Prostate gland (tissue), 2 donors: ENCODE measurements at regions not wholly inside any gene's neighbourhood (a gene's known extent, or its start where the extent isn't known, plus 50 kb on each side); places are given as distances from the start of the nearest gene placed in this dataset.

Source experiments
- DNase-seq: peaks from one replicate; pipeline ENCODE4 v3.0.0-alpha.2; 2019; ENCODE audit warnings: low spot score
- H3K27ac ChIP-seq, 2 donors: fragments of 200-600 bp; sonication (generic); 2 replicates each; pipeline ENCODE4 v1.5.1; 2017 to 2019
- H3K27me3 ChIP-seq: fragments of 200-600 bp; sonication (generic); replicated peaks from 2 replicates; pipeline ENCODE4 v1.5.1; 2019; ENCODE audit not compliant: insufficient read depth
- H3K36me3 ChIP-seq, 2 donors: fragments of 200-600 bp; sonication (generic); 1 replicate in 1 of 2; 2 replicates in 1 of 2; pipeline versions ENCODE4 v1.5.1 to v1.8.1; 2017 to 2019
- H3K4me1 ChIP-seq: fragments of 200-600 bp; sonication (generic); replicated peaks from 2 replicates; pipeline ENCODE4 v1.5.1; 2019
- H3K4me3 ChIP-seq, 2 donors: fragments of 200-600 bp; sonication (generic); 2 replicates each; pipeline ENCODE4 v1.5.1; 2017 to 2019
- H3K9me3 ChIP-seq: fragments of 200-600 bp; sonication (generic); 2 replicates; pipeline ENCODE4 v1.5.1; 2017
- POLR2A ChIP-seq: fragments of 450-650 bp; IDR thresholded peaks from one replicate; pipeline ENCODE4 v1.6.1; 2016; ENCODE audit warnings: antibody characterized with exemption, mild to moderate bottlenecking
- POLR2AphosphoS5 ChIP-seq: sonication (generic); formaldehyde crosslinking; IDR thresholded peaks from one replicate; pipeline ENCODE4 v1.6.1; 2017; ENCODE audit warnings: antibody characterized with exemption
- WGBS: methylation state at CpG from one replicate; pipeline ENCODE4 v1.1.5; 2018; 5-methylcytosine and 5-hydroxymethylcytosine counted together
- intact Hi-C: fragments of 100-400 bp; cut with DNase I; formaldehyde crosslinking; loops from one replicate; pipeline ENCODE4 v1.14.2; 2022
- TF ChIP-seq, protein P1 (sequence below), 4 experiments: fragments of 200-600 bp in 2 of 4; fragments of 450-650 bp in 2 of 4; sonication (generic) in 2 of 4; IDR thresholded peaks; 1 replicate in 3 of 4; 2 replicates in 1 of 4; pipeline ENCODE4 v1.5.1; 2016 to 2019; ENCODE audit warnings: antibody characterized with exemption in 4 of 4, mild to moderate bottlenecking in 2 of 4, moderate library complexity in 2 of 4

GRCh38 chr21:35482933-35483662 is 434.0 kb upstream of the RUNX1 start:
- Histone ChIP-seq H3K4me1 (no peaks in the 10 kb centered on the region), H3K9me3 (no peaks in the 10 kb centered on the region), H3K27ac (no peak overlapping the region), H3K4me3 (no peak overlapping the region), H3K36me3 (no peaks in the 10 kb centered on the region), H3K27me3 (no peaks in the 10 kb centered on the region)
- WGBS, result 67% methylated on average over 3 of the region's 3 CpGs
- TF ChIP-seq POLR2AphosphoS5, result no peak
- TF ChIP-seq, protein P1, sequence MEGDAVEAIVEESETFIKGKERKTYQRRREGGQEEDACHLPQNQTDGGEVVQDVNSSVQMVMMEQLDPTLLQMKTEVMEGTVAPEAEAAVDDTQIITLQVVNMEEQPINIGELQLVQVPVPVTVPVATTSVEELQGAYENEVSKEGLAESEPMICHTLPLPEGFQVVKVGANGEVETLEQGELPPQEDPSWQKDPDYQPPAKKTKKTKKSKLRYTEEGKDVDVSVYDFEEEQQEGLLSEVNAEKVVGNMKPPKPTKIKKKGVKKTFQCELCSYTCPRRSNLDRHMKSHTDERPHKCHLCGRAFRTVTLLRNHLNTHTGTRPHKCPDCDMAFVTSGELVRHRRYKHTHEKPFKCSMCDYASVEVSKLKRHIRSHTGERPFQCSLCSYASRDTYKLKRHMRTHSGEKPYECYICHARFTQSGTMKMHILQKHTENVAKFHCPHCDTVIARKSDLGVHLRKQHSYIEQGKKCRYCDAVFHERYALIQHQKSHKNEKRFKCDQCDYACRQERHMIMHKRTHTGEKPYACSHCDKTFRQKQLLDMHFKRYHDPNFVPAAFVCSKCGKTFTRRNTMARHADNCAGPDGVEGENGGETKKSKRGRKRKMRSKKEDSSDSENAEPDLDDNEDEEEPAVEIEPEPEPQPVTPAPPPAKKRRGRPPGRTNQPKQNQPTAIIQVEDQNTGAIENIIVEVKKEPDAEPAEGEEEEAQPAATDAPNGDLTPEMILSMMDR (IDR thresholded peaks at IDR 0.05), result no peak
- TF ChIP-seq POLR2A, result no peak
- DNase-seq, result no peak
- intact Hi-C loops, result no loop called here

GRCh38 chr21:35482096-35482495 is 433.0 kb upstream of the RUNX1 start:
- DNase-seq, result no peak
- intact Hi-C loops, result no loop called here
- Histone ChIP-seq H3K9me3 (no peaks in the 10 kb centered on the region), H3K36me3 (no peaks in the 10 kb centered on the region), H3K27ac (no peak overlapping the region), H3K4me3 (no peak overlapping the region), H3K27me3 (no peaks in the 10 kb centered on the region), H3K4me1 (no peaks in the 10 kb centered on the region)
- TF ChIP-seq POLR2AphosphoS5 (no peak), POLR2A (no peak)
- TF ChIP-seq, protein P1 (IDR thresholded peaks at IDR 0.05), result no peak
- 78% methylated on average over 2 of the region's 2 CpGs for WGBS

GRCh38 chr21:35481005-35481404 is 431.9 kb upstream of the RUNX1 start:
- no peak for DNase-seq
- intact Hi-C loops, result no loop called here
- TF ChIP-seq POLR2A, result no peak
- TF ChIP-seq, protein P1 (IDR thresholded peaks at IDR 0.05), result no peak
- TF ChIP-seq POLR2AphosphoS5, result no peak
- no peak overlapping the region for H3K27ac ChIP-seq
- H3K36me3 ChIP-seq, result no peaks in the 10 kb centered on the region
- H3K4me1 ChIP-seq, result no peaks in the 10 kb centered on the region
- WGBS, result 97% methylated on average over 6 of the region's 6 CpGs
- no peaks in the 10 kb centered on the region for H3K9me3 ChIP-seq
- H3K27me3 ChIP-seq, result no peaks in the 10 kb centered on the region
- H3K4me3 ChIP-seq, result no peak overlapping the region

DNA sequence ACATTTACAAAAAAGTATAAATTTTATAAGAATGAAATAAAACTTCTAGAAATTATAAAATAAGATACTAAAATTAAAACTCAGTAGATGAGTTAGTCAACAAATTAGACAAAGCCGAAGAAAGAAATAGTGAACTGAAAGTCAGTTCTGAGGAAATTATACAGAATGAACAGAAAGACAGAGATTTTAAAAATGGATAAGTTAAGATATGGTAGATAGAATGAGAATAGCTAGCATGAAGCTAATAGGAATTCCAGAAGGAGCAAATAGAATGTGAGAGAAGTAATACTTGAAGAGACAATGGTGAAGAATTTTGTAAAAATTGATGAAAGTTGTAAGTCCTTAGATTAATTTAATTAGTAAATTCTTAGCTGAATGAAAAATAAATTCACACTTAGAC is 430.4 kb upstream of the RUNX1 start:
- no peak overlapping the region for H3K4me3 ChIP-seq
- intact Hi-C loops, result no loop called here
- no peak overlapping the region for H3K27ac ChIP-seq
- no peaks in the 10 kb centered on the region for H3K4me1 ChIP-seq
- TF ChIP-seq, protein P1 (IDR thresholded peaks at IDR 0.05), result no peak
- TF ChIP-seq POLR2AphosphoS5 (no peak), POLR2A (no peak)
- 92% methylated on average over 1 of the region's 1 CpG for WGBS
- no peaks in the 10 kb centered on the region for H3K36me3 ChIP-seq
- H3K27me3 ChIP-seq, result no peaks in the 10 kb centered on the region
- no peak for DNase-seq
- H3K9me3 ChIP-seq, result no peaks in the 10 kb centered on the region

- TF ChIP-seq POLR2A, result no peak
- TF ChIP-seq, protein P1 (IDR thresholded peaks at IDR 0.05), result no peak
- intact Hi-C loops, result no loop called here
- DNase-seq, result no peak
- no peak overlapping the region for H3K27ac ChIP-seq
- no peaks in the 10 kb centered on the region for H3K4me1 ChIP-seq
- no peaks in the 10 kb centered on the region for H3K36me3 ChIP-seq
- H3K9me3 ChIP-seq, result no peaks in the 10 kb centered on the region
- no peak overlapping the region for H3K4me3 ChIP-seq
- H3K27me3 ChIP-seq, result no peaks in the 10 kb centered on the region
Measured at GRCh38 chr21:35479065-35479448, 430.0 kb upstream of the RUNX1 start.
